GM10248 (cell line): ENCODE measurements at regions not wholly inside any gene's neighbourhood (a gene's known extent, or its start where the extent isn't known, plus 50 kb on each side); places are given as distances from the start of the nearest gene placed in this dataset.

Experiments
- CTCF ChIA-PET: fragments of 300-600 bp; sonication (Branson Sonifier 250); formaldehyde crosslinking; extraction: SDS; loops from one replicate; lab custom pipeline; 2021; ENCODE audit warnings: antibody characterized with exemption; lab: Yijun Ruan, JAX
- POLR2A ChIA-PET: fragments of 350-650 bp; sonication (Branson Sonifier 250); formaldehyde crosslinking; extraction: SDS; loops from one replicate; lab custom pipeline; 2020; ENCODE audit warnings: antibody characterized with exemption; lab: Yijun Ruan, JAX
- DNase-seq: peaks from one replicate; pipeline ENCODE4 v3.0.0; 2012; ENCODE audit errors: extremely low spot score
- TF ChIP-seq, protein P1 (sequence below): IDR thresholded peaks from 2 replicates; pipeline ENCODE4 v1.5.1; 2012; ENCODE audit warnings: mild to moderate bottlenecking, low read depth; ENCODE audit errors: extremely low read depth, missing control alignments, control extremely low read depth

DNA sequence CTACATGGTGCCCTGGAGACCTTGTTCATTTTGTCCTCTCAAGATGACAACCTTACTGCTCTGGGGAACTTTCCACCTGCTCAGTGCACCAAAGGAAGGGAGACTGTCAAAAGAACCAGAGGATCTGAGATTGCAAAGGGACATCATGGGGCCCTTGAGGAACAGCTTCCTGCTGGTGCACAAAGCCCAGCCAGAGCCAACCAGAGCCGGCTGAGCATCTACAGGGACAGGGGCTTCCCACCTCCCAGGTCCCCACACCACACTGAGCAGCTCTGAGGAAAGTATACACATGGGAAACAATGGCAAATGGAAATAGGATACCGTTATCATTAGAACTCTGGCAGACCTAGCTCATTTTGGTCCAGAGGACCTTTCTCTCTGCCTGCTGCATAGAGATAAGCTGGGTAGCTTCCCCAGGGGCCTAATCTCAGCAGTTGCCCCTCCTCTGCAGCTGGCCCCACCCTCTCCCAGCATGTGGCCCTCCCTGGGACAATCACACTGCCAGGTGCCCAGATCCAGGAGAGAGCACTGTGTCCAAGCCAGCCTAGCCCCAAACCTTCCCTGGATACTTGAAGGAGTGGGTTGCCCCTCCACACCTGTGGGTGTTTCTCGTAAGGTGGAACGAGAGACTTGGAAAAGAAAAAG, 123.4 kb upstream of the PRR20G start:
- CTCF ChIA-PET = no interaction called here
- no peak for DNase-seq
- TF ChIP-seq, protein P1, sequence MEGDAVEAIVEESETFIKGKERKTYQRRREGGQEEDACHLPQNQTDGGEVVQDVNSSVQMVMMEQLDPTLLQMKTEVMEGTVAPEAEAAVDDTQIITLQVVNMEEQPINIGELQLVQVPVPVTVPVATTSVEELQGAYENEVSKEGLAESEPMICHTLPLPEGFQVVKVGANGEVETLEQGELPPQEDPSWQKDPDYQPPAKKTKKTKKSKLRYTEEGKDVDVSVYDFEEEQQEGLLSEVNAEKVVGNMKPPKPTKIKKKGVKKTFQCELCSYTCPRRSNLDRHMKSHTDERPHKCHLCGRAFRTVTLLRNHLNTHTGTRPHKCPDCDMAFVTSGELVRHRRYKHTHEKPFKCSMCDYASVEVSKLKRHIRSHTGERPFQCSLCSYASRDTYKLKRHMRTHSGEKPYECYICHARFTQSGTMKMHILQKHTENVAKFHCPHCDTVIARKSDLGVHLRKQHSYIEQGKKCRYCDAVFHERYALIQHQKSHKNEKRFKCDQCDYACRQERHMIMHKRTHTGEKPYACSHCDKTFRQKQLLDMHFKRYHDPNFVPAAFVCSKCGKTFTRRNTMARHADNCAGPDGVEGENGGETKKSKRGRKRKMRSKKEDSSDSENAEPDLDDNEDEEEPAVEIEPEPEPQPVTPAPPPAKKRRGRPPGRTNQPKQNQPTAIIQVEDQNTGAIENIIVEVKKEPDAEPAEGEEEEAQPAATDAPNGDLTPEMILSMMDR = no peak
- POLR2A ChIA-PET = no interaction called here

DNA sequence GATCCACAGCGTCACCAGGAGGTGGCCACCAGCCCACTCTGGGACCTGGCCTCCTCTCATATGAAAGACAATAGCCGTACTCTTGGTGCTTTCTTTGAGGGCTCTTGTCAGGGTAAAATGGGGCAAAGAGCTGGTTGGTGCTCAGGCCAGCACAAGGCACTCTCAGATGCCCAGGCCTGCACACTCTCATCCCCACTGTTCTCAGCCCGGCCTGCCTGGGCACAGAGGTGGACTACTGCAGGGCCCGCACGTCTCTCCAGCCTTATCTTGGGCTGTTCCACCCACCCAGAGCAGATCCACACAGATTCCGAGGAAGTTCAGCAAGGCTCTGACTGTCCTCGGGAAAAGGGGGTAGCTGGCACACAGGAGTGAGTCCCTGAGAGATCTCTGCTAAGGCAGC, 122.8 kb upstream of the PRR20G start:
- TF ChIP-seq, protein P1 = no peak
- no peak for DNase-seq
- ChIA-PET CTCF (no interaction called here), POLR2A (no interaction called here)

DNA sequence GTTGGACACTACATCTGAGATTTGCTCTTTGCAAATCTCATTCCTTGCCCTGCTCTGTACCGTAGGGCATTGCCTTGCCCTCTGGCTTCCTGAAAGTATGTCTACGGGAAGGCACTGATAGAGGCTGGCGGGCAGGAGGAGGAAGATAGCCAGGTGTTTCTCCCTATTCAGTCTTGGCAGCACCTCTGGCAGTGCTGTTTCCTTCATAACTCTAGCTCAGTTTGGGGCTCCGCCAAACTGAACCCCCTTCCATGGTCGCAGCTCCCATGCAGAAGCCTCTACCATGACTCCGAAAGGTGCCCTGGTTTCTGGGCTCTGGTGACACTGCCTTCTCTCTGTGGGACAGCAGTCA, 122.3 kb upstream of the PRR20G start:
- CTCF ChIA-PET = interaction anchor here (1.2 kb wide), 1 partner anchor 11 kb away, joined by 3 read pairs; no protein-coding TSS in a partner anchor
- POLR2A ChIA-PET = no interaction called here
- TF ChIP-seq, protein P1 = no peak
- DNase-seq = no peak

- TF ChIP-seq, protein P1 = no peak
- ChIA-PET CTCF (interaction anchor here (1.2 kb wide), 1 partner anchor 10 kb away, joined by 3 read pairs; no protein-coding TSS in a partner anchor), POLR2A (no interaction called here)
- no peak for DNase-seq
Measured at GRCh38 chr3:127409421-127410136, 121.7 kb upstream of the PRR20G start.

- DNase-seq = no peak
- POLR2A ChIA-PET = interaction anchor here (0.6 kb wide), 1 partner anchor 462 kb away, joined by 5 read pairs; no protein-coding TSS in a partner anchor
- CTCF ChIA-PET = interaction anchor here (1.2 kb wide), 1 partner anchor 10 kb away, joined by 3 read pairs; no protein-coding TSS in a partner anchor
- TF ChIP-seq, protein P1 = no peak
Measured at GRCh38 chr3:127408684-127409420, 121.0 kb upstream of the PRR20G start.

DNA sequence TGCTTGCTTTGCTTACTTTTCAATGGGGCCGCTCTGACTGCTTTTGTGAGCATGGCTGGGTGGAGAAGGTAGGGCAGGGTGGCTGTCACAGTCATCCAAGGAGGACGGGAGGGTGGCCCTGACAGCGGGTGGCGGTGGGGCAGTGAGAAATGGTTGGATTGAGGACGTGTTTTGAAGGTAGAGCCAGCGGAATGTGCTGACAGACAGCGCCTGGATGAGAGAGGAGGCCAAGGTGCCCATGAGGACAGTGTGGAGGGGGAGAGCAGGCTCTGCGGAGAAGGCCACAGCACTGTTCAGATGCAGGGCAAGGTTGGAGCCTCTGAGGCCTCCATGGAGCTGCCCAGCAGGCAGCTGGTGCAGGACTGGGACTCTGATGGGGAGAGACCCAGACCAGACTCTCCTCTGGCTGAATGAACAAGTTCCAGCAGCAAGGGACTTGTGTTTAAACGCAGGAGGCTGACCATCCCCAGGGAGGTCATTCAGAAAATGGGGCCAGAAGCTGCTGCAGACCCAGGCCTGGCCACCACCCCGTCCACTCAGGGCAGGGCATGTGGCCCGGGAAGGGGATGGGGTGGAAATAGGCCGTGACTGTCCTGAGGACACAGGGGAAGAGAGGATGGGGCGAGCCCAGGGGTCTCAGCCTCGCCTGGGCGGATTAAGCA, 120.3 kb upstream of the PRR20G start:
- TF ChIP-seq, protein P1 = no peak
- DNase-seq = no peak
- CTCF ChIA-PET = no interaction called here
- POLR2A ChIA-PET = interaction anchor here (0.6 kb wide), 1 partner anchor 463 kb away, joined by 5 read pairs; no protein-coding TSS in a partner anchor
